GM20431 (cell line): ENCODE measurements at regions not wholly inside any gene's neighbourhood (a gene's known extent, or its start where the extent isn't known, plus 50 kb on each side); places are given as distances from the start of the nearest gene placed in this dataset.

Experiments
- in situ Hi-C: fragments of 300-500 bp; cut with MseI, MboI; formaldehyde crosslinking; loops from one replicate; pipeline ENCODE4 v1.15.0; 2020; ENCODE audit warnings: low sequenced_read_pairs; ENCODE audit not compliant: unreplicated experiment

GRCh38 chr11:11143849-11144248 is 209.2 kb downstream of the CSNK2A3 start:
- in situ Hi-C loops = no loop called here

- in situ Hi-C loops = no loop called here
These were observed 210.6 kb downstream of the CSNK2A3 start for GRCh38 chr11:11142430-11142829.

GRCh38 chr11:11141065-11141464 is 212.0 kb downstream of the CSNK2A3 start:
- in situ Hi-C loops = no loop called here

GRCh38 chr11:11140510-11140909 is 212.5 kb downstream of the CSNK2A3 start:
- in situ Hi-C loops = no loop called here

- in situ Hi-C loops = no loop called here
These were observed 215.7 kb downstream of the CSNK2A3 start for GRCh38 chr11:11137339-11137738.

GRCh38 chr11:11135820-11136476 is 217.1 kb downstream of the CSNK2A3 start:
- in situ Hi-C loops = no loop called here

- in situ Hi-C loops = no loop called here
These were observed 223.9 kb downstream of the CSNK2A3 start for GRCh38 chr11:11129118-11129517.

GRCh38 chr11:11125618-11126017 is 227.4 kb downstream of the CSNK2A3 start:
- in situ Hi-C loops = no loop called here

- in situ Hi-C loops = no loop called here
These were observed 230.3 kb downstream of the CSNK2A3 start for GRCh38 chr11:11122749-11123148.

GRCh38 chr11:11119917-11120316 is 233.1 kb downstream of the CSNK2A3 start:
- in situ Hi-C loops = no loop called here

GRCh38 chr11:11117730-11118129 is 235.3 kb downstream of the CSNK2A3 start:
- in situ Hi-C loops = no loop called here

- in situ Hi-C loops = no loop called here
These were observed 237.6 kb downstream of the CSNK2A3 start for GRCh38 chr11:11115475-11115874.

- in situ Hi-C loops = no loop called here
These were observed 239.4 kb downstream of the CSNK2A3 start for GRCh38 chr11:11113626-11114025.

- in situ Hi-C loops = no loop called here
These were observed 245.0 kb downstream of the CSNK2A3 start for GRCh38 chr11:11108026-11108425.

GRCh38 chr11:11107076-11107723 is 245.8 kb downstream of the CSNK2A3 start:
- in situ Hi-C loops = no loop called here

GRCh38 chr11:11105361-11105760 is 247.5 kb upstream of the ZBED5 start:
- in situ Hi-C loops = no loop called here

GRCh38 chr11:11095831-11096723 is 238.2 kb upstream of the ZBED5 start:
- in situ Hi-C loops = no loop called here

GRCh38 chr11:11090495-11090894 is 232.6 kb upstream of the ZBED5 start:
- in situ Hi-C loops = no loop called here

- in situ Hi-C loops = no loop called here
These were observed 232.0 kb upstream of the ZBED5 start for GRCh38 chr11:11089805-11090204.

- in situ Hi-C loops = no loop called here
These were observed 229.1 kb upstream of the ZBED5 start for GRCh38 chr11:11086979-11087378.

GRCh38 chr11:11085580-11085979 is 227.7 kb upstream of the ZBED5 start:
- in situ Hi-C loops = no loop called here
